H1 (cell line): ENCODE measurements at regions not wholly inside any gene's neighbourhood (a gene's known extent, or its start where the extent isn't known, plus 50 kb on each side); places are given as distances from the start of the nearest gene placed in this dataset.

Source experiments
- BRCA1 ChIP-seq: IDR thresholded peaks from 2 replicates; pipeline ENCODE4 v1.6.1; 2012; ENCODE audit warnings: low read depth, low read length, improper control_type of control experiment
- CHD1 ChIP-seq: IDR thresholded peaks from 2 replicates; pipeline ENCODE4 v1.6.1; 2012; ENCODE audit warnings: low read depth, low read length, improper control_type of control experiment
- CHD7 ChIP-seq: fragments of 300-600 bp; sonication (generic); IDR thresholded peaks from 2 replicates; pipeline ENCODE4 v1.7.1; 2012; ENCODE audit warnings: low read length, moderate library complexity, mild to moderate bottlenecking, inconsistent platforms; ENCODE audit not compliant: insufficient replicate concordance
- CTCF ChIP-seq, 3 experiments: IDR thresholded peaks; 1 replicate in 2 of 3; 2 replicates in 1 of 3; pipeline versions ENCODE4 v1.5.1 to v1.6.1; 2011; ENCODE audit warnings: low read length in 3 of 3, mild to moderate bottlenecking in 3 of 3, inconsistent platforms in 2 of 3, low read depth in 1 of 3, moderate library complexity in 1 of 3; ENCODE audit not compliant: insufficient read depth in 1 of 3; ENCODE audit errors: control extremely low read depth in 1 of 3
- EP300 ChIP-seq, 2 experiments: IDR thresholded peaks; 1 replicate in 1 of 2; 2 replicates in 1 of 2; pipeline ENCODE4 v1.6.1; 2011 to 2012; ENCODE audit warnings: low read depth in 2 of 2, low read length in 2 of 2, mild to moderate bottlenecking in 2 of 2, borderline replicate concordance in 1 of 2, inconsistent platforms in 1 of 2, moderate library complexity in 1 of 2
- JUND ChIP-seq: IDR thresholded peaks from 2 replicates; pipeline ENCODE4 v1.6.1; 2011; ENCODE audit warnings: mild to moderate bottlenecking, improper control_type of control experiment, low read length
- KDM1A ChIP-seq: fragments of 200-600, 300-600 bp; sonication (generic); IDR thresholded peaks from 2 replicates; pipeline ENCODE4 v1.7.1; 2016; ENCODE audit warnings: mild to moderate bottlenecking, low read length, borderline replicate concordance
- POLR2A ChIP-seq, 2 experiments: IDR thresholded peaks; 1 replicate in 1 of 2; 2 replicates in 1 of 2; pipeline ENCODE4 v1.6.1; 2011; ENCODE audit warnings: low read depth in 2 of 2, low read length in 2 of 2, mild to moderate bottlenecking in 2 of 2; ENCODE audit errors: control extremely low read depth in 1 of 2
- RBBP5 ChIP-seq: IDR thresholded peaks from 2 replicates; pipeline ENCODE4 v1.7.1; 2012; ENCODE audit warnings: low read depth, mild to moderate bottlenecking, inconsistent platforms, low read length, moderate library complexity, borderline replicate concordance
- SP2 ChIP-seq: IDR thresholded peaks from 2 replicates; pipeline ENCODE4 v1.6.1; 2012; ENCODE audit warnings: mild to moderate bottlenecking, low read length, inconsistent platforms
- YY1 ChIP-seq: IDR thresholded peaks from 2 replicates; pipeline ENCODE4 v1.6.1; 2011; ENCODE audit warnings: low read depth, mild to moderate bottlenecking, low read length
- ZNF274 ChIP-seq: IDR thresholded peaks from 2 replicates; pipeline ENCODE4 v1.7.0; 2012; ENCODE audit warnings: low read length, borderline replicate concordance; ENCODE audit errors: extremely low read depth

DNA sequence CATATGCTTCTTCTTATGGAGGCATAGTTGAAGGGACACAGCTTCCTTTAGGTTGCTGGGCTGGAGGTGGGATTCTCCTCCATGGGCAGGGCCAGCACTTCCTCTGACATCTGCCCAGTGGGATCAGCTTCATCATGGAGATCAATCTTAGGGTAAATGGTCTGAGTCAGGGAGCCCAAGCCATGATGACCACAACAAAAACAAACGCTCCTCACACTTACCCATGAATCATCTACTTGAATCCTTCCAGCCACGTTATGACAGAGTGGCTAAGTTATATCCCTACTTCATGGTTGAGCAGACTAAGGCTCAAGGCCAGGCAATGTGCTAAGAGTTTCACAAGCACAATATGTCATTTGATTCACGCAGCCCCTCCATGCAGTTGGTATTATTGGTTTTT, 87.2 kb upstream of the NMNAT3 start:
- TF ChIP-seq EP300 (IDR thresholded peaks at IDR 0.05; ENCODE audit: borderline replicate concordance in 1 of 2, low read depth in 2 of 2, low read length in 2 of 2) (no peak), JUND (no peak), CTCF (IDR thresholded peaks at IDR 0.05; ENCODE audit: control extremely low read depth in 1 of 3, insufficient read depth in 1 of 3, low read depth in 1 of 3, low read length in 3 of 3) (no peak), CHD7 (no peak), KDM1A (no peak), ZNF274 (no peak), SP2 (no peak), POLR2A (IDR thresholded peaks at IDR 0.05; ENCODE audit: control extremely low read depth in 1 of 2, low read depth in 2 of 2, low read length in 2 of 2) (no peak), YY1 (no peak), BRCA1 (no peak), RBBP5 (no peak), CHD1 (no peak)
